Ishikawa (cell line): ENCODE measurements at regions not wholly inside any gene's neighbourhood (a gene's known extent, or its start where the extent isn't known, plus 50 kb on each side); places are given as distances from the start of the nearest gene placed in this dataset.

Source experiments
- CEBPB ChIP-seq: IDR thresholded peaks from 2 replicates; pipeline ENCODE4 v1.6.1; 2012
- CREB1 ChIP-seq: IDR thresholded peaks from 2 replicates; pipeline ENCODE4 v1.6.1; 2012; ENCODE audit warnings: low read depth
- EGR1 ChIP-seq: IDR thresholded peaks from 2 replicates; pipeline ENCODE4 v1.6.1; 2012
- EP300 ChIP-seq: IDR thresholded peaks from 2 replicates; pipeline ENCODE4 v1.6.1; 2012; ENCODE audit warnings: borderline replicate concordance
- FOXM1 ChIP-seq: IDR thresholded peaks from 2 replicates; pipeline ENCODE4 v1.6.1; 2012; ENCODE audit warnings: low read depth, borderline replicate concordance
- NFIC ChIP-seq: IDR thresholded peaks from 2 replicates; pipeline ENCODE4 v1.6.1; 2012
- RAD21 ChIP-seq: IDR thresholded peaks from 2 replicates; pipeline ENCODE4 v1.6.1; 2012; ENCODE audit warnings: low read depth
- REST ChIP-seq: IDR thresholded peaks from 2 replicates; pipeline ENCODE4 v1.6.1; 2012; ENCODE audit warnings: low read depth, mild to moderate bottlenecking
- TAF1 ChIP-seq: IDR thresholded peaks from 2 replicates; pipeline ENCODE4 v1.6.1; 2012; ENCODE audit warnings: low read depth, mild to moderate bottlenecking
- TCF12 ChIP-seq: IDR thresholded peaks from 2 replicates; pipeline ENCODE4 v1.6.1; 2012; ENCODE audit warnings: low read depth
- TEAD4 ChIP-seq: IDR thresholded peaks from 2 replicates; pipeline ENCODE4 v1.6.1; 2012
- YY1 ChIP-seq: IDR thresholded peaks from 2 replicates; pipeline ENCODE4 v1.6.1; 2012; ENCODE audit warnings: low read depth
- ZBTB7A ChIP-seq: IDR thresholded peaks from 2 replicates; pipeline ENCODE4 v1.6.1; 2012; ENCODE audit warnings: low read depth
- TF ChIP-seq, protein P1 (sequence below): IDR thresholded peaks from 2 replicates; pipeline ENCODE4 v1.6.1; 2012
- TF ChIP-seq, protein P2 (sequence below): IDR thresholded peaks from 2 replicates; pipeline ENCODE4 v1.6.1; 2012

GRCh38 chr14:40733206-40733605 is 873.5 kb upstream of the LRFN5 start:
- no peak for TF ChIP-seq EGR1
- no peak for TF ChIP-seq FOXM1

DNA sequence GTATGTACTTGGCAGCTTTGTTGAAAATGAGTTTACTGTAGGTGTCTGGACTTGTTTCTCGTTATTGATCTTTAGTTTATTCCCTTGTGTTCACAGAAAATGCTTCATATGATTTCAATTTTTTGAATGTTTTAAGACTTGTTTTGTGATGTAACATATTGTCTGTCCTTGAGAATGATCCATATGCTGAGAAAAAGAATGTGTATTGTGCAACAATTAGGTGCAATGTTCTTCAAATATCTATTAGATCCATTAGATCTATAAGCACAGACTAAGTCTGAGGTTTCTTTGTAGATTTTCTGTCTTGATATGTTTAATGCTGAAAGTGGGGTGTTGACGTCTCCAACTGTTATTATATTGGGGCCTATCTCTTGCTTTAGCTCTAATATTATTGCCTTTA is 879.6 kb upstream of the LRFN5 start:
- no peak for TF ChIP-seq FOXM1
- TF ChIP-seq, protein P1, sequence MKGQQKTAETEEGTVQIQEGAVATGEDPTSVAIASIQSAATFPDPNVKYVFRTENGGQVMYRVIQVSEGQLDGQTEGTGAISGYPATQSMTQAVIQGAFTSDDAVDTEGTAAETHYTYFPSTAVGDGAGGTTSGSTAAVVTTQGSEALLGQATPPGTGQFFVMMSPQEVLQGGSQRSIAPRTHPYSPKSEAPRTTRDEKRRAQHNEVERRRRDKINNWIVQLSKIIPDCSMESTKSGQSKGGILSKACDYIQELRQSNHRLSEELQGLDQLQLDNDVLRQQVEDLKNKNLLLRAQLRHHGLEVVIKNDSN = no peak
- no peak for TF ChIP-seq EP300
- no peak for TF ChIP-seq NFIC
- no peak for TF ChIP-seq ZBTB7A
- TF ChIP-seq TAF1 = no peak
- no peak for TF ChIP-seq EGR1
- TF ChIP-seq YY1 = no peak
- TF ChIP-seq CEBPB = no peak
- no peak for TF ChIP-seq REST
- no peak for TF ChIP-seq TEAD4
- TF ChIP-seq, protein P2, sequence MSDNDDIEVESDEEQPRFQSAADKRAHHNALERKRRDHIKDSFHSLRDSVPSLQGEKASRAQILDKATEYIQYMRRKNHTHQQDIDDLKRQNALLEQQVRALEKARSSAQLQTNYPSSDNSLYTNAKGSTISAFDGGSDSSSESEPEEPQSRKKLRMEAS = no peak
- TF ChIP-seq TCF12 = no peak
- TF ChIP-seq RAD21 = no peak

- no peak for TF ChIP-seq TEAD4
- no peak for TF ChIP-seq CEBPB
- TF ChIP-seq YY1 = no peak
- no peak for TF ChIP-seq NFIC
- TF ChIP-seq EP300 = no peak
- TF ChIP-seq, protein P2 = no peak
- TF ChIP-seq, protein P1 = no peak
- no peak for TF ChIP-seq ZBTB7A
- TF ChIP-seq EGR1 = no peak
- TF ChIP-seq TCF12 = no peak
- TF ChIP-seq FOXM1 = no peak
- no peak for TF ChIP-seq REST
- TF ChIP-seq CREB1 = no peak
Observed at GRCh38 chr14:40713387-40713786, 893.3 kb upstream of the LRFN5 start.

DNA sequence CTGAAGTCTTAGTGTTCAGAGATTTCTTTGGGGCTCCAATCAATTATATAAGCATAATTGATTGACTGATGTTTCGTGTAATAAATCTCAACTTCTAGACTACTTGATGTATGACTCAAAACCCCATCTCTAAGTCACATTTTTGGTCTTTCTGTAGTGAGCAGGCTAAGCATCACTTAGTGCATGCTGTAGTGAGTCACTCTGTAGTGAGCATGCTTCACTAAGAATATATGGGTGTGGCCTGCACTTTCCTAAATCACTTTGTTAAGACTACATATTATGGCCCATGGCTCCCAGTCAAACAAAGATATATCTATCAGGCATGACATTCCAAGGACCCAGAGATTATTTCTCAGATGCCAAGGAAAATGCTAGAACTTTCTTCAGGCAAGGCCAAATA is 909.4 kb upstream of the LRFN5 start:
- TF ChIP-seq ZBTB7A (no peak), NFIC (no peak), YY1 (no peak), EGR1 (no peak), TAF1 (no peak), RAD21 (no peak), CREB1 (no peak), TCF12 (no peak), REST (no peak), TEAD4 (no peak), EP300 (no peak), CEBPB (no peak), FOXM1 (no peak)
- TF ChIP-seq, protein P2 = no peak
- TF ChIP-seq, protein P1 = no peak
